Ammon's horn (tissue), 1 donor: ENCODE measurements at regions not wholly inside any gene's neighbourhood (a gene's known extent, or its start where the extent isn't known, plus 50 kb on each side); places are given as distances from the start of the nearest gene placed in this dataset.
"Not testable (repeated sequence)": the region's sequence is repeated elsewhere in the genome, so short reads cannot be mapped to it uniquely, and the experiment has no call there.

Experiments
- DNase-seq: peaks from one replicate; pipeline ENCODE4 v3.0.0-alpha.2; 2016; ENCODE audit warnings: low spot score

DNA sequence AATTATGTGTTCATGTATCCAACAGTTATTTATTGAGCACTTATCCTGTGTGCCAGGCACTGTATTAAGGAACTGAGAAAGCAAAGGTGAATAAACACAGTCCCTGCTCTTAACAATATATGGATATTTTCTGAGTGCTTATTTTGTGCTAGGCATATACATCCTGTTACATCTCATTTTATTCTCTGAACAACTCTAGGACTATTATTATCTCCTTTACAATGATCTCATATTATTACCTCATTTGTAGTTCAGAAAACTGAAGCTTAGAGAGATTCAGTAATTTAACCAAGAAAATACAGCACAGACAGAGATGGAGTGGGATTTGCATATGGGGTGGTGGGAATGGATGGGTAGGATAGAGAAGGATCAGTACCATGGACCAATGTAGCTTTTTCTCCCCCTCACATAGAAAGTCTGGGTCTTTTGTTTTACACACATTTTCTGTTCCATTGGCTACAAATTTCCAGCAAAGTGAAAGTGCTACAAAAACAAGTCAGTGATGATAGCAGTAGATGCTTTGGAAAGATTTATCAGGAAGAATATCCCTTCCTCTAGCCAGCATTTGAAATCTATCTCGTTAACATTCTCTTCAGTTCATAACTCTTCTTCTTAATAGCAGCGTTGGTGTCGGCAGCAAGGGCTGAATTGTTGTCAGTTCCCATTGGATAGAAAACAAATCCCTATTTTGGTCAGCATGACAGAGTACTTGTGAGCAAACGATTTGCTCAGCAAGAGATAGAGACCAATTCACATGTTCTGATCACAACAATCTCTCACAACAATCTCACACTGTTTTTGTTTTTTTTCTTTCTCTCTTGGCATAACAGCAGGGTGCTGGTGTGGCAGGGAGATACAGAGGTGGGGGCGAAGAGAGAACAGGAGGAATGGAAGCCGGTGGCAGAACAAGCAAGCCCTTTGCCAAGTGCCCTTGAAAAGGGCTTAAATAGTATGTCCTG, 102.2 kb upstream of the KCTD1 start:
- peak; percentile 82 for DNase-seq

DNA sequence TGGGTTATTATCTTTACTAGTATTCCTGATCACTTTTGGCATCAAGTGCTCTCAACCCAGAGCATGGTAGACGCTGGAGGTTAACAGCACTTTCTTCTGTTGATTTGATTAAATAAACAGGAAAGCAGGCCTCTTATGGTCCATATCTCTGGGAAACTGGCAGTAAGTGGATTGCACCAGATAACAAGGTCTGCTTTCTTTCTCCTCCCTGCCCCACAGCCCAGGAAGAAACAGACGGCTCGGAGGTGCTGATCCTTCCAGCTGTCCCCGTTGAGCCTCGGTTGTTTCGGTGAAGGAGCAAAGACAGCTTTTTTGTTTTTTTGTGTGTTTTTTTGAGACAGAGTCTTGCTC, 100.8 kb upstream of the KCTD1 start:
- DNase-seq = no peak

DNA sequence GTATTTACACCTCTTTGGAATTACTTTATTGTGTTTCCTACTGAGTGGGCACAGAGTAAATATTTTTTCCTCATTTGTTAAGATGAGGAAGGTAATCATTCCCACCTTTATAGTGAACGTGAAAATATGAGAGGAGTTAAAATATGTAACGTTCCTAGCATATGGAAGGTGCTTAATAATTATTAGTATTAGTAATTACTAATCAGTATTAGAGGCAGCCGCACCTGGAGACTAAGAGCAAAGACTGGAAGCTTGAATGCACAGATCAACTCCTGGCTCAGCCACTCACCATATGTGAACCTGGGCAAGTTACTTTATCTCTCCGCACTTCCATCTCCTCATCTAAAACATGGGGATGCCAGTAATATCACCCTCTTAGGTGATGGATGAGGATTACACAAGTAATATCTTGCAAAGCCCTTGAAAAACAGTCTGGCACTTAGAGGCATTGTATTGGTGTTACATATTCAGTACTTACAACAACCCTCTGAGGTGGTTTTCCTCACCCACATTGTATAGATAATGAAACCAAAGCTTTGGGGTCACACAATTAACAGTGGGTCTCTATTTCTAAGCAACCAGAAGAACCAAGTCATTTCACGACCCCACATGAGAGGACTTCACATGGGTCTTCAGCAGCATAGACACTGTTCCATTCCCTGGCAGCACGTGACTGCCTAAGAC, 100.3 kb upstream of the KCTD1 start:
- no peak for DNase-seq

DNA sequence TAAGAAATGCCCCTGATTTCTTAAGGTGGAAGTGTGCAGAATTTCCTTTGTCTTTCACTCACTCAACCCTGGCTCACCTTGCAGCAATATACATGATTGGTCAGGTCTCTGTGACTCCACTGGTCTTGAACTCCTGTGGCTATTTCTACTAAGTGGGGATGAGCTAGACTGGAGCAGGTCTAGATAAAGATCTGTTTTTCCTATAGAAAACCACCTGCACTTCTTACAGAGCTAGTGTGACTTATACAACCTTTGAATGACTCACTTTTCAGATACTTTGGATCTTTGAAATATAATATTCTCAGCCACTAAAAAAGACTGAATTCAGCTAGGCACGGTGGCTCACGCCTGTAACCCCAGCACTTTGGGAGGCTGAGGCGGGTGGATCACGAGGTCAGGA, 98.5 kb upstream of the KCTD1 start:
- no peak for DNase-seq

DNA sequence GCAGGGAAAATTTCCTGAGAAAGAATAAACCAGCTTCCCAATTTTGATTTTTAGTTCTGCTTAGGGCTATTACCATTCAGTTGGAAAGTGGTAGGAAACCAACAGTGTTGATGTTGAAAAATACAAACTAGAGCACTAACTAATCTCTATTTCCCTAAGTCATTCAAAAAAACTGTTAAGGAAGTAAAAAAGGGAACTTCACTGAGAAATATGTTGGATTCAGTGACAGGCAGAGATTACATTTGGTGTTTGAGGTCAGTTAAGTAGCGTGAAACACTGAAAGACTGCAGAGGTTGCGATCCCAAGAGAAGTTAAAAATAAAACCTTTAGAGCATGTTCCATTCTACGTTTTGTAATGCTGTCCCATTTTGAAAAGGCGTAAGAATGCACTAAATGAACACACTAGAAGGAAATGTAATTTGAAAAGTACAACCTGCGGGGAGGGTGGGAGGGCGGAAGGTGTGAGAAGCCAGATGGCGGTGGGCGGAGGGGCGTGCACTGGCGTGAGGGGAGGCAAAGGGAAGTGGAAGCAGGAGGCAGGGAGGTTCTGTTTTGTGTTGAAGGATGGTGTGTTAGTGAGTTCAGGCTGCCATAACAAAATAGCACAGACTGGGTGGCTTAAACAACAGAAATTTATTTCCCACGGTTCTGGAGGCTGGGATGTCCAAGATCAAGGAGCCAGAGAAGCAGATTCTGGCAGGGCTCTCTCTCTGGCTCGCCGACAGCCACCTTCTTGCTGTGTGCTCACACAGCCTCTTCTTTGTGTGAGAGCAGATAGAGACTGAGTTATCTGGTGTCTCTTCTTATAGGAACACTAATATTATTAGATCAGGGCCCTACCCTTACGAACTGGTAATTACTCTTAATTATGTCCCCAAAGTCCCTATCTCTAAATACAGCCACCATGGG, 94.3 kb upstream of the KCTD1 start:
- DNase-seq = no peak

DNA sequence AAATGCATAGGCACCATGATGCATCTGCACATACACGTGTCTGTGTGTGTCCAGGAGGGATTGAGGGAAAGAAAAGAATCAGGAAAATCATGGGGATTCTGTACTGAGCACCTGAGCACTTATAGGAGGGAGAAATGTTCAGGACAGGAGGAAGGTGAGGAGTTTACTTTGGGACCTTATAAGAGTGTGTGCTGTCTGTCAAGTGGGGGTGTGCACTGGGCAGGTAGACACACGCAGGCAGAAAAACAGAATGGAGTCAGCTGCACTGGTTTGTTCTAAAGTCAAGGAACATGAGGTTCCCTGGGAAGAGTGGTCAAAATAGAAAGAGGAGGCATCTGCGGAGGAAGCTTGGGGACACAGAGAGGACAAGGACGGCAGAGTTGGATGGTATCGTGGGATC, 92.2 kb upstream of the KCTD1 start:
- DNase-seq = no peak

DNA sequence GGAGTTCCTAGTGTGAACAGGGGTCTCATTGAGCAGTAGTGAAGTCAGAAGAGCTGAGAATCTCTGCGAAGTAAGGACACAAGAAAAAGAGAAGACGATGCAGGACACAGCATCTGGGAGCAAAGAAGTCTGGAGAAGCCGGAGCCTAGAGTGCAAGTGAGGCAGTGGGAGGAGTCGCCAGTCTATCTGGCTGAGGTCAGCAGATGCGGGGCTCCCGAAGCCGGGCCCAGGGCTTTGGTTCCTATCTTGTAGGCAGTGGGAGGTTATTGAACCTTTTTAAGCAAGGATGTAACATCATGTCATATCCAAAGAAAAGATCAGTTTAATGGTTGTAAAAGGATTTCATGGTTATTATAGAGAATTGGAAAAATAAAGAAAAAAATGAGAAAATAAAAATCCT, 90.8 kb upstream of the KCTD1 start:
- no peak for DNase-seq

DNA sequence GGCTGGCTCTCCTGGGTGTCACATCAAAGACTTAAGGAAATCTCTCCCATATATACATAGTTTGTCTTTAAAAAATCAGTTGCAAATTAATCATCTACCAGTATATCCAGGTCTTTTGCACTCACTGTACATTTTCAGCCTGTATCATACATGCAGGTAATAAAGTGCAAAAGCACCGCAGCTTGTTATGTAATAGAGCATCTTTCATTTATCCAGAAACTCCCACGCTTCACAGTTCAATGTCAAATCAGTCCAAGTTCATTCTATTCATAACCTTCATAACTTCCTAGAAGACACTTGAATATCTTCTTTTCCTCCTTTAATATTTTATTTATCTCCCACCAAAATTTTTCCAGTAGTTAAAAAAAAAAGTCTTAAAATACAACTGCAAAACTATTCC, 89.6 kb upstream of the KCTD1 start:
- DNase-seq = no peak

DNA sequence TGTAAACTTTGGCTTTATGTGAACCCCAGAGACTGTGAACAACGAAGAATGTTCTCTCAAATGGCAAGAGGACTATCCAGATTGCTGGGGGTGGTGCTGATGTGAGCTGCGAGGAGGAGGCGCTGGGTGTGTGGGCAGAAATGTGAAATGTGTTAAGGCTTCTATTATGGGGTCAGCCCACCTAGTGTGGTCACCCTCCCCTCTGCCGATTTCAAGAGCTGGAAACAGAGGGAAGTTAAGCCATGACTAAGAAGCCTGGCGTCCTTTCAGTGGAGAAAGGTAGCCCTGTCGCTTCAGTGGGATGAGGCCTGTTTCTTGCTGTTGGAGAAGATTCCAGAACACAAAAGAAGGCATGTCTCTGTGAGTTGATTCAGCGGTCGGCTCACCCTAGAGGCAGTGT, 89.0 kb upstream of the KCTD1 start:
- DNase-seq = peak; percentile 40

DNA sequence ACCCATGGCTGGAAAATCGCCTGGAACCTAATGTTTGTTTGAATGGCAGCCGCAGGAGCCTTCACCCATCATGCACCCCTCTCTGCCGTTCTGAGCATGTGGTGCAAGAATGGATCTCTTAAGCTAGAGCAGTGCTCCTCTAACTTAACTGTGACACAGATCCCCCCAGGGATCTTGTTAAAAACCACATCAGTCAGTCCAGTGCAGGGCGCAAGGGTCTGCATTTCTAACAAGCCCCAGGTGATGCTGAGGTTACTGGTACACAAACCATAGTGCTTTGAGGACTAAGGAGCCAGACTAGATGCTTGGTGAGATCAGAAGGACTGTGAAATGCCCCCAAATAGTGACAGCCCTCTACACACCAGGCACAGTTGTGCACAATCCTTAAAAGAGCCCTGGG, 87.1 kb upstream of the KCTD1 start:
- DNase-seq = no peak

DNA sequence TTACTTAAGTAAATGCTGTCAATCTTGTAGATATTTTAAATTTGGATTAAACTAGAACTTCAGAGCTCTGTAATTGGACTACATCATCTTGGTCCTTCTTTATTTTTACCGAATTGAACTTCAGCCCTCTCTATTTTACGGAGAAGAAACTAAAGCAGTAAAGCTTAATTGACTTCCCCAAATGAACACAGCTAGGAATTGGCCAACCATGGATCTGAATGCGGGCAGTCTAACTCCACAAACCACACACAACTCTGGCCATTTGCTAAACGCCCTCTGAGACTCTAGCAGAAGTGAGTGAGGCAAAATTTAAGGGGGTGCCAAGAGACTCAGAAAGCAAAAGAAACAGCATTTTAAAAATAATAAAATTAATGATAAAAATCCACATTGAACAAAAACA, 86.3 kb upstream of the KCTD1 start:
- no peak for DNase-seq

DNA sequence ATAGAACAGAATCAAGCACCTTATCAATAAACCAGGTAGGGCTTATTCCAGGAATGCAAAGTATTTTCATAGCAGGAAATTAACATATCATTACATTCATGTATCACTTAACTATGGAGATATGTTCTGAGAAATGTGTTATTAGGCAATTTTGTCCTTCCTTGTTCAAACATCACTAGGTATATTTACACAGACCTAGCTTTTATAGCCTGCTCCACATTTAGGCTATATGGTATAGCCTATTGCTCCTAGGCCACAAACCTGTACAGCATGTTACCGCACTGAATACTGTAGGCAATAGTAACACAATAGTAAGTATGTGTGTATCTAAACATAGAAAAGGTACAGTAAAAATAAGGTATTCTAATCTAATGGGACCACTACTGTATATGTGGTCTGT, 82.8 kb upstream of the KCTD1 start:
- DNase-seq = no peak

DNA sequence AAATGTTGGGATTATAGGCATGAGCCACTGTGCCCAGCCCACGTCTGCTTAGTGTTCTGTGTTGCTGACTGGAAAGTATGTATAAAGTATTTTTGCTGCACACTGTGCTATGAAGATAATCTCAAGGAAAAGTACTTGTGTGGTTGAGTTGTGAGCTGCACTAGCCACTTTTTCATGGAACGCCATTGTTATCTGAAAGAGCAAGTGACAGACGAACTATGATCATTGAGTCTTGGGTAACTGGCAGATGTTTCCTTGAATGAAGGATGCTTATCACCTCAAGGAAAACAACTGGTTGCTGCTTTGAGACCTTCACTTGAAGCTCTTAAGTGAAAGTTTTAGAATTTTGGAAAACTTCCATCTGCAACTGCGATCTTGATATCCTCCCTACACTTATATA, 82.2 kb upstream of the KCTD1 start:
- no peak for DNase-seq

DNA sequence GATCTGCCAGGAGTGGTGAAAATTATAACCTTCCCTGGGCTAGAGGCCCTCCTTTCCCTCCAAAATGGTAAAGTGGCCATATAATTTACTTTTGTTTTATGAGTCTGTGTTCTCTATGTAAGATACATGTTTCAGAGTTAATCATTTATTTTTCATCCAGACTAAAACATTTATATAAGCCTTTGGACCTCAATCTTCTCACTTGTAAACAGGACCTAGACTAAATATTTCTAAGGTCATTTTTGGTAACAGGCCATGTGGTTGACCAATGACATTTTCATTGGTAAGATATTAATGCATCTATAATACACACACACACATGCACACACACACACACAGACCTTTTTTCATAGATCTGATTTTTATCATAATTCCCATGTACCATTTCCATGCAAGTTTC, 79.7 kb upstream of the KCTD1 start:
- DNase-seq = no peak

DNA sequence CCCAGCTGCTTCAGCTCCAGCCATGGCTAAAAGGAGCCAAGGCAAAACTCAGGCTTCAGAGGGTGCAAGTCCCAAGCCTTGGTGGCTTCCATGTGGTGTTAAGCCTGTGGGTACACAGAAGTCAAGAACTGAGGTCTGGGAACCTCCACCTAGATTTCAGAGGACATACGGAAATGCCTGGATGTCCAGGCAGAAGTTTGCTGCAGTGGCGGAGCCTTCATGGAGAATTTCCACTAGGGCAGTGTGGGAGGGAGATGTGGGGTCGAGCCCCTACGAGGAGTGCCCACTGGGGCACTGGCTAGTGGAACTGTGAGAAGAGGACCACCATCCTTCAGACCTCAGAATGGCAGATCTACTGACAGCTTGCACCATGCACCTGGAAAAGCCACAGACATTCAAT, 76.1 kb upstream of the KCTD1 start:
- DNase-seq = no peak

DNA sequence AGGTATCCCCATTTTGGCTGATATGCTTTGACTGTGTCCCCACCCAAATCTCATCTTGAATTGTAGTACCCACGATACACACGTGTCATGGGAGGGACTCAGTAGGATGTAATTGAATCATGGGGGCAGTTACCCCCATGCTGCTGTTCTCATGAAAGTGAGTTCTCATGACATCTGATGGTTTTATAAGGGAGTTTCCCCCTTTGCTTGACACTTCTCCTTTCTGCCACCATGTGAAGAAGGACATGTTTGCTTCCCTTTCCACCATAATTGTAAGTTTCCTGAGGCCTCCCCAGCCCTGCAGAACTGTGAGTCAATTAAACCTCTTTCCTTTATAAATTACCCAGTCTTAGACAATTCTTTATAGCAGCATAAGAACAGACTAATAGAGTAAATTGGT, 75.0 kb upstream of the KCTD1 start:
- DNase-seq = not testable (repeated sequence)

DNA sequence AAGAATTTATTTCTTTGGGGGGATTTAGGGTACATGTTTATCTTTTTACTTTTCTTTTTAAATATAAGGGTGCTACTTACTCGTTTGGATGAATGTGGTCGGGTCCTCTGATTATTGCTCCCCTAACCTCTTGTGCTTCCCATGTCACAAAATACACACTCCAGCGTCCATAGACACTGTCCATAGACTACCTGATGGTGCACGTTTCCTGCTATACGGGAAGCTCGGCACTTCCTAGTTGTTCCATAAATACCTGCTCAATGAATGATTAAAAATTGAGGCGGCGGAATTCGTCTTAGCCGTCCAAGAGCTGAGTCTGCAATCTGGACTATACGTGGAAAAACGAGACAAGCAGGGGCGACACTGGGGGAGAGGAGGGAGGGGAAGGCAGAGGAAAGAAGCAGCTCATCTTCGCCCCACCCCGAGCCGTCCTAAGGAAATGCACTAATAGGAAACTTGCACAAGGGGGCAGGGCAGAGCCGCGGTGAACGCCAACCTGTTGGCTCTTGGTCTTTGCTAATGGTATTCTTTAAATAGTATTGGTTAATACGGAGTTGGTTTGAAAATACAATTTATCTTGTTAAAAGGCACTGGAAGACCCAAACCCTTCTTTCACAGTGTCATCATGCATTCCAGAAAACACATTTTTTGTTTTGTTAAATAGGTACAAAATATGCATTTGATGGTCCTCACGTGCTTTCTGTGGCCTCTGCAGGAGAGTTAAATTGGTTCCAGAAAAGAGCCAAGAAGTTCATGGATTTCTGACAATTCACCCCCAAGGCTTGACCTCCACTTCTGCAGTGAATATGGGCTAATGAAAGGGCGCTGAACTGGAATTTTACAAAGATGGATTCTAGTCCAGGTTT, 73.0 kb upstream of the KCTD1 start:
- DNase-seq = peak; percentile 68

DNA sequence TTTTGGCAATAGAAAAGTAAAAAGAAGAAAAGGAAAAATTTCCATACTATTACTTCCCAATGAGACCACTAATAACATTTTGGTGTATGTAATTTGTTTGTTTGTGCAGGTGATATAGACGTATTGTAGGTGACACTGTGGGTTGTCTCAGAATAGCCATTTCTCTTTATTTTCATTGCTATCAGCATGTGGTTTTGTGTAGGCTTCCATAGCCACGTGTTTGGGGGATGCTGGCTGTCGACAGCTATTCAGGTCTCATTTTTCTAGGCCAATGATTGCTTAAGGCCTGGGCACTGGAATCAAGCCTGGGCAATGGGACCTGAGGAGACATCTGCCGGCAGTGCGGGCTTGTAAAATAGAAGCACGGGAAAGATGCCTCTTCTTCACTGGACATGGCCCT, 71.0 kb upstream of the KCTD1 start:
- no peak for DNase-seq

DNA sequence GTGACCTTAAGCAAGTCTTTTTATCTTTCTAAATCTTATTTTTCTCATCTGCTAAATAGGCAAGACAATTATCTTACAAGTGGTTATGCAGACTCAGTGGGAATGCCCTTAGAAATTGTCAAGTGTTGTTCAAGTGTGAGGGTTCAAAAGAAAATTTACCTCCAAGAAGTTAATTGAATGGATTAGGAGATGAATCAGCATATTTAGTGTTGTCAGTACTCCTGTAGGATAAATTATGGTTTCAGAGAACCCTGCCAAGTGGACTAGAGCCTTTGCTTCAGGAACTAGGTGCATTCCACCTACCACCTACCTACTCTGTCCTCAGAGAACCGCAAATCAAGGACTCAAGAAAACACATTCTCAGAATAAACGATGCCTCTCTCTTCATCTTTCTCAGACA, 69.8 kb upstream of the KCTD1 start:
- DNase-seq = no peak

DNA sequence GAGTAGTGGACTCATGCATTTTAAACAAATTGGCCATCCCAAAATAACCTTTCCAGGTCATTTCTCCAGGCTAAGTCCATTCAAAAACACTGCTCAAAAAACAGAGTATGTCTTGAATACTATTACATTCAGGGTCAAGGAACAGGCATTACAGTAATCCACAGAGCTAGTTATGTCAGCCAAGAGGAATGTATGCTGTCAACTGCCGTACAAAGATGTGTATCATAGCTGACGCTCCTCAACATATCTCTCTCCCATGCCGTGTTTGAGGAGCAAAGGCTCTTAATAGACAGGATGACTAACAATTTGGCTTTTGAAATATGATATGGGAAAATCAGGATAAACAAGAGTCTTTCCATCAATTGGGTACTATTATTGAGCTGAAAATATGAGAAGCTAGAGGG, 68.8 kb upstream of the KCTD1 start:
- no peak for DNase-seq

DNA sequence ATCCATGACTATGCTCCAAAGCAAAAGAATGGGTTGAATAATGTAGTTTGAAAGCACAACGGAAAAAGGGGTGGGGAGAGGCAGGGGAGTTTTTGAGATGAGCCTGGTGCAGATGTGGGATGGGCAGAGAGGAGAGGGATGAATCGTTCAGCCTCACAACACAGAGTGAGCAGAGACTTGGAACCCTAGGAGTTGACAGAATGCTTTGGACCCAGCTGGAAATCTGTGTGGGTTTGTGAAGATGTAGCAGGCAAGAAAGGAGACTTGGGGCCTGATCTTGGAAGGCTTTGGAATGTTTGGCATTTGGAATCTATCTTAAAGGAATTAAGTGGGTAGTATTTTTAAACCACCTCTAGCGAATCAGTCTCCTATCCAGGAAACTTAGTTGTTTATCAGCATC, 66.0 kb upstream of the KCTD1 start:
- DNase-seq = no peak
